Mesenchymal stem cell (in vitro differentiated cells and primary cell): ENCODE measurements at regions not wholly inside any gene's neighbourhood (a gene's known extent, or its start where the extent isn't known, plus 50 kb on each side); places are given as distances from the start of the nearest gene placed in this dataset.
A peak's percentile ranks its signal among the peaks of the same experiment; 100 is the strongest.

Experiments used
- DNase-seq: peaks from one replicate; pipeline ENCODE4 v3.0.0-alpha.2; 2013
- H2AFZ ChIP-seq: one replicate; pipeline ENCODE4 v1.6.1; 2013; ENCODE audit warnings: low read depth, mild to moderate bottlenecking, control low read depth, inconsistent platforms, low read length, moderate library complexity
- H2AK5ac ChIP-seq: 2 replicates; pipeline ENCODE4 v1.6.1; 2013; ENCODE audit warnings: low read length, moderate library complexity, mild to moderate bottlenecking, inconsistent platforms; ENCODE audit not compliant: severe bottlenecking
- H2BK120ac ChIP-seq: one replicate; pipeline ENCODE4 v1.6.1; 2013; ENCODE audit warnings: low read depth, mild to moderate bottlenecking, inconsistent platforms, low read length, moderate library complexity
- H2BK12ac ChIP-seq, 2 experiments: one replicate each; pipeline ENCODE4 v1.6.1; 2013; ENCODE audit warnings: inconsistent platforms in 2 of 2, low read length in 2 of 2, mild to moderate bottlenecking in 2 of 2, moderate library complexity in 2 of 2, control low read depth in 1 of 2
- H2BK15ac ChIP-seq: one replicate; pipeline ENCODE4 v1.6.1; 2013; ENCODE audit warnings: mild to moderate bottlenecking, low read depth, inconsistent platforms; ENCODE audit not compliant: poor library complexity, severe bottlenecking
- H2BK5ac ChIP-seq: 2 replicates; pipeline ENCODE4 v1.6.1; 2013; ENCODE audit warnings: low read depth, mild to moderate bottlenecking, low read length, control low read depth, inconsistent platforms; ENCODE audit not compliant: poor library complexity, severe bottlenecking
- H3K14ac ChIP-seq, 2 experiments: one replicate each; pipeline ENCODE4 v1.6.1; 2013; ENCODE audit warnings: inconsistent platforms in 2 of 2, low read length in 2 of 2, control low read depth in 1 of 2, mild to moderate bottlenecking in 1 of 2, moderate library complexity in 1 of 2
- H3K18ac ChIP-seq, 2 experiments: one replicate each; pipeline ENCODE4 v1.6.1; 2013; ENCODE audit warnings: inconsistent platforms in 2 of 2, low read length in 2 of 2, control low read depth in 1 of 2, low read depth in 1 of 2, mild to moderate bottlenecking in 1 of 2
- H3K23ac ChIP-seq, 2 experiments: one replicate each; pipeline ENCODE4 v1.6.1; 2013; ENCODE audit warnings: inconsistent platforms in 2 of 2, low read length in 2 of 2, mild to moderate bottlenecking in 2 of 2, moderate library complexity in 2 of 2, control low read depth in 1 of 2
- H3K27ac ChIP-seq: 2 replicates; pipeline ENCODE4 v1.5.1; 2013; ENCODE audit warnings: mild to moderate bottlenecking, moderate library complexity, low read length, control low read depth, inconsistent platforms; ENCODE audit not compliant: poor library complexity, severe bottlenecking
- H3K27me3 ChIP-seq, 2 experiments: 2 replicates each; pipeline versions ENCODE4 v1.6.1 to v1.7.0; 2013; ENCODE audit warnings: low read length in 2 of 2, mild to moderate bottlenecking in 2 of 2, moderate library complexity in 2 of 2, control low read depth in 1 of 2, inconsistent platforms in 1 of 2; ENCODE audit not compliant: control insufficient read depth in 1 of 2, insufficient read depth in 1 of 2
- H3K36me3 ChIP-seq, 2 experiments: 2 replicates each; pipeline versions ENCODE4 v1.6.1 to v1.7.0; 2013; ENCODE audit warnings: low read length in 2 of 2, control low read depth in 1 of 2, inconsistent platforms in 1 of 2, low read depth in 1 of 2, mild to moderate bottlenecking in 1 of 2; ENCODE audit not compliant: insufficient read depth in 2 of 2, control insufficient read depth in 1 of 2
- H3K4ac ChIP-seq, 2 experiments: one replicate each; pipeline ENCODE4 v1.6.1; 2013; ENCODE audit warnings: inconsistent platforms in 2 of 2, low read length in 2 of 2, mild to moderate bottlenecking in 2 of 2, moderate library complexity in 2 of 2, control low read depth in 1 of 2, low read depth in 1 of 2
- H3K4me1 ChIP-seq: 2 replicates; pipeline ENCODE4 v1.6.1; 2013; ENCODE audit warnings: low read depth, low read length, control low read depth; ENCODE audit not compliant: control insufficient read depth, insufficient read depth
- H3K4me2 ChIP-seq: 2 replicates; pipeline ENCODE4 v1.6.1; 2013; ENCODE audit warnings: low read length, mild to moderate bottlenecking, inconsistent platforms; ENCODE audit not compliant: poor library complexity, severe bottlenecking
- H3K4me3 ChIP-seq, 2 experiments: 2 replicates each; pipeline versions ENCODE4 v1.5.1 to v1.7.0; 2013; ENCODE audit warnings: low read length in 2 of 2, mild to moderate bottlenecking in 2 of 2, control low read depth in 1 of 2, low read depth in 1 of 2; ENCODE audit not compliant: insufficient read depth in 1 of 2
- H3K79me1 ChIP-seq: replicated peaks from 2 replicates; pipeline ENCODE4 v1.6.1; 2013; ENCODE audit warnings: mild to moderate bottlenecking, control low read depth, low read length, inconsistent platforms; ENCODE audit not compliant: poor library complexity, severe bottlenecking
- H3K9ac ChIP-seq: 2 replicates; pipeline ENCODE4 v1.7.0; 2013; ENCODE audit warnings: mild to moderate bottlenecking, low read length, moderate library complexity
- H3K9me3 ChIP-seq: 2 replicates; pipeline ENCODE4 v1.7.0; 2013; ENCODE audit warnings: mild to moderate bottlenecking, low read length; ENCODE audit not compliant: control insufficient read depth
- H4K8ac ChIP-seq: one replicate; pipeline ENCODE4 v1.6.1; 2013; ENCODE audit warnings: inconsistent platforms, mild to moderate bottlenecking, low read length, moderate library complexity
- H4K91ac ChIP-seq: one replicate; pipeline ENCODE4 v1.6.1; 2013; ENCODE audit warnings: mild to moderate bottlenecking, low read length, inconsistent platforms
- WGBS: methylation state at CpG from one replicate; pipeline ENCODE4 v1.1.7; 2013; ENCODE audit warnings: mixed read lengths; 5-methylcytosine and 5-hydroxymethylcytosine counted together

- Histone ChIP-seq H2BK5ac (peak overlapping the region; percentile 74), H2AFZ (no peak overlapping the region), H3K27ac (peak overlapping the region; percentile 95), H3K79me1 (no peaks in the 10 kb centered on the region), H3K9me3 (peaks cover 8% of the 10 kb centered on the region), H4K91ac (no peak overlapping the region), H3K4me1 (peaks cover 3% of the 10 kb centered on the region), H3K18ac (peak overlapping the region; percentile 75 to 77), H3K14ac (no peak overlapping the region), H3K4ac (peak overlapping the region in 1 of 2 experiments; percentile 11), H4K8ac (no peak overlapping the region), H2AK5ac (peak overlapping the region; percentile 87), H3K4me2 (no peak overlapping the region), H2BK15ac (no peak overlapping the region), H3K27me3 (no peaks in the 10 kb centered on the region), H3K23ac (no peak overlapping the region), H2BK12ac (peak overlapping the region in 1 of 2 experiments; percentile 37), H3K9ac (no peak overlapping the region), H2BK120ac (peak overlapping the region; percentile 42), H3K4me3 (no peak overlapping the region), H3K36me3 (no peaks in the 10 kb centered on the region)
- WGBS: 67% methylated on average over 3 of the region's 6 CpGs
- no peak for DNase-seq
These were observed 156.0 kb downstream of the LRIG3 start for GRCh38 chr12:58764100-58764953.

- H3K4ac ChIP-seq: no peak overlapping the region
- H2AK5ac ChIP-seq: no peak overlapping the region
- no peak overlapping the region for H2BK12ac ChIP-seq
- no peak overlapping the region for H2BK5ac ChIP-seq
- no peak overlapping the region for H3K9ac ChIP-seq
- WGBS: 43% methylated on average over 2 of the region's 2 CpGs
- peaks cover 8% of the 10 kb centered on the region for H3K9me3 ChIP-seq
- no peak overlapping the region for H3K4me2 ChIP-seq
- no peaks in the 10 kb centered on the region for H3K27me3 ChIP-seq
- H3K18ac ChIP-seq: no peak overlapping the region
- H3K14ac ChIP-seq: no peak overlapping the region
- no peak overlapping the region for H2BK15ac ChIP-seq
- H2AFZ ChIP-seq: no peak overlapping the region
- H4K91ac ChIP-seq: no peak overlapping the region
- no peak overlapping the region for H3K23ac ChIP-seq
- peak overlapping the region; percentile 59 for H3K27ac ChIP-seq
- no peaks in the 10 kb centered on the region for H3K79me1 ChIP-seq
- H3K36me3 ChIP-seq: no peaks in the 10 kb centered on the region
- H3K4me3 ChIP-seq: no peak overlapping the region
- DNase-seq: no peak
- no peak overlapping the region for H4K8ac ChIP-seq
- H3K4me1 ChIP-seq: peaks cover 3% of the 10 kb centered on the region
- H2BK120ac ChIP-seq: no peak overlapping the region
These were observed 155.2 kb downstream of the LRIG3 start for GRCh38 chr12:58765076-58765475.

- Histone ChIP-seq H4K91ac (no peak overlapping the region), H3K27ac (no peak overlapping the region), H3K4ac (no peak overlapping the region), H2AFZ (no peak overlapping the region), H4K8ac (no peak overlapping the region), H3K23ac (no peak overlapping the region), H3K9me3 (peaks cover 8% of the 10 kb centered on the region), H3K9ac (no peak overlapping the region), H2BK120ac (no peak overlapping the region), H3K18ac (peak overlapping the region in 1 of 2 experiments; percentile 26), H3K4me1 (peaks cover 3% of the 10 kb centered on the region), H2AK5ac (no peak overlapping the region), H3K4me2 (no peak overlapping the region), H2BK5ac (no peak overlapping the region), H3K36me3 (no peaks in the 10 kb centered on the region), H2BK15ac (no peak overlapping the region), H3K14ac (no peak overlapping the region), H2BK12ac (peak overlapping the region in 1 of 2 experiments; percentile 29), H3K79me1 (no peaks in the 10 kb centered on the region), H3K4me3 (no peak overlapping the region), H3K27me3 (no peaks in the 10 kb centered on the region)
- WGBS: 94% methylated on average over 3 of the region's 4 CpGs
- peak; percentile 78 for DNase-seq
These were observed 154.4 kb downstream of the LRIG3 start for GRCh38 chr12:58765653-58766512.

GRCh38 chr12:58766513-58766870 is 153.8 kb downstream of the LRIG3 start:
- H3K36me3 ChIP-seq: no peaks in the 10 kb centered on the region
- no peak overlapping the region for H3K23ac ChIP-seq
- H2BK120ac ChIP-seq: no peak overlapping the region
- peaks cover 3% of the 10 kb centered on the region for H3K4me1 ChIP-seq
- peak overlapping the region in 1 of 2 experiments; percentile 26 for H3K18ac ChIP-seq
- no peak overlapping the region for H3K4ac ChIP-seq
- no peak overlapping the region for H3K9ac ChIP-seq
- H4K91ac ChIP-seq: no peak overlapping the region
- no peaks in the 10 kb centered on the region for H3K27me3 ChIP-seq
- no peak overlapping the region for H3K27ac ChIP-seq
- no peak overlapping the region for H2BK15ac ChIP-seq
- no peak for DNase-seq
- H2AK5ac ChIP-seq: no peak overlapping the region
- H2AFZ ChIP-seq: no peak overlapping the region
- WGBS: 50% methylated on average over 2 of the region's 3 CpGs
- H3K9me3 ChIP-seq: peaks cover 8% of the 10 kb centered on the region
- H3K4me3 ChIP-seq: no peak overlapping the region
- H3K14ac ChIP-seq: no peak overlapping the region
- H2BK5ac ChIP-seq: no peak overlapping the region
- H2BK12ac ChIP-seq: peak overlapping the region in 1 of 2 experiments; percentile 29
- H3K79me1 ChIP-seq: no peaks in the 10 kb centered on the region
- no peak overlapping the region for H4K8ac ChIP-seq
- H3K4me2 ChIP-seq: no peak overlapping the region
